Right lobe of liver (tissue), 6 donors: ENCODE measurements at regions not wholly inside any gene's neighbourhood (a gene's known extent, or its start where the extent isn't known, plus 50 kb on each side); places are given as distances from the start of the nearest gene placed in this dataset.

ENCODE experiments used
- ATAC-seq, 4 donors: fragments of 200-7000 bp; cut with Tn5 transposase; one replicate each; pipeline ENCODE4 v1.9.1; 2020; ENCODE audit warnings: mild to moderate bottlenecking in 4 of 4, moderate library complexity in 4 of 4
- DNase-seq, 3 donors: peaks; one replicate each; pipeline ENCODE4 v3.0.0-alpha.2; 2020
- H3K27ac ChIP-seq, 3 donors: fragments of 200-600 bp; one replicate each; pipeline ENCODE4 v1.8.0; 2022
- H3K27me3 ChIP-seq, 2 donors: fragments of 200-600 bp; one replicate each; pipeline ENCODE4 v1.8.0; 2022
- H3K36me3 ChIP-seq, 4 donors: fragments of 200-600 bp; sonication (generic) in 1 of 4; one replicate each; pipeline versions ENCODE4 v1.5.1 to v1.8.0; 2017 to 2022; ENCODE audit warnings: control low read depth in 1 of 4
- H3K4me1 ChIP-seq, 4 donors: fragments of 200-600 bp; sonication (generic) in 1 of 4; one replicate each; pipeline versions ENCODE4 v1.5.1 to v1.8.0; 2017 to 2022; ENCODE audit warnings: control low read depth in 1 of 4
- H3K4me3 ChIP-seq, 3 donors: fragments of 200-600 bp; one replicate each; pipeline ENCODE4 v1.8.0; 2022
- H3K9me3 ChIP-seq, 4 donors: fragments of 200-600 bp; sonication (generic) in 1 of 4; one replicate each; pipeline versions ENCODE4 v1.5.1 to v1.8.0; 2017 to 2022; ENCODE audit warnings: control low read depth in 1 of 4
- POLR2A ChIP-seq: fragments of 450-650 bp; IDR thresholded peaks from one replicate; pipeline ENCODE4 v1.6.1; 2017; ENCODE audit warnings: antibody characterized with exemption, mild to moderate bottlenecking
- WGBS: methylation state at CpG from one replicate; pipeline ENCODE4 v1.1.6; 2018; ENCODE audit warnings: low coverage, low lambda C conversion rate; ENCODE audit not compliant: insufficient coverage; ENCODE audit errors: missing lambda C conversion rate; 5-methylcytosine and 5-hydroxymethylcytosine counted together
- intact Hi-C, 2 donors: fragments of 100-400 bp; cut with DNase I; formaldehyde crosslinking; loops; one replicate each; pipeline versions ENCODE4 v1.11.2 to v1.14.1; 2022
- TF ChIP-seq, protein P1 (sequence below), 4 donors: fragments of 200-600 bp in 3 of 4; fragments of 450-650 bp in 1 of 4; IDR thresholded peaks; one replicate each; pipeline versions ENCODE4 v1.5.1 to v1.8.0; 2016 to 2022; ENCODE audit warnings: antibody characterized with exemption in 4 of 4, mild to moderate bottlenecking in 2 of 4
- donor health status: DM: no; HTN: yes; CAD: no.
- donor health status: DM: no; HTN: no; CAD: no.
- donor health status: DM: no; HTN: no; CAD: no.
- donor health status: DM: no; HTN: yes; CAD: no.
- donor health status: DM: no; HTN: yes; CAD: no.

DNA sequence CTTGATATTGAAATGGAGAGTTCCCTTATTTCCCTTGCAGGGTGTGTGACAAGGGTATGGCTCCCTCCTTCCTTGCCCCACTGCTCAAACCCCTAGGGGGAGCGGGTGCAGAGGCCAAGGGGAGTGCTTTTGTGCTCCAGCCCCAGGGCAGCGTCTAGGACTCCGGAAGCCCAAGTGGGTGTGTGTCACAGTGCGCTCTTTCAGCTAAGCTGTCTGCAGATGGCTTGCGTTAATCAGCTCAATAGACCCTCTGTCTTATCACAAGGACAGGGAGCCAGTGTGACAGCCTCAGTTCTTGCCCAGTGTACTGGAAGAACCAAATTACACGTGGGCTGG, 523.6 kb upstream of the LMCD1 start:
- TF ChIP-seq POLR2A: no peak
- TF ChIP-seq, protein P1, sequence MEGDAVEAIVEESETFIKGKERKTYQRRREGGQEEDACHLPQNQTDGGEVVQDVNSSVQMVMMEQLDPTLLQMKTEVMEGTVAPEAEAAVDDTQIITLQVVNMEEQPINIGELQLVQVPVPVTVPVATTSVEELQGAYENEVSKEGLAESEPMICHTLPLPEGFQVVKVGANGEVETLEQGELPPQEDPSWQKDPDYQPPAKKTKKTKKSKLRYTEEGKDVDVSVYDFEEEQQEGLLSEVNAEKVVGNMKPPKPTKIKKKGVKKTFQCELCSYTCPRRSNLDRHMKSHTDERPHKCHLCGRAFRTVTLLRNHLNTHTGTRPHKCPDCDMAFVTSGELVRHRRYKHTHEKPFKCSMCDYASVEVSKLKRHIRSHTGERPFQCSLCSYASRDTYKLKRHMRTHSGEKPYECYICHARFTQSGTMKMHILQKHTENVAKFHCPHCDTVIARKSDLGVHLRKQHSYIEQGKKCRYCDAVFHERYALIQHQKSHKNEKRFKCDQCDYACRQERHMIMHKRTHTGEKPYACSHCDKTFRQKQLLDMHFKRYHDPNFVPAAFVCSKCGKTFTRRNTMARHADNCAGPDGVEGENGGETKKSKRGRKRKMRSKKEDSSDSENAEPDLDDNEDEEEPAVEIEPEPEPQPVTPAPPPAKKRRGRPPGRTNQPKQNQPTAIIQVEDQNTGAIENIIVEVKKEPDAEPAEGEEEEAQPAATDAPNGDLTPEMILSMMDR (IDR thresholded peaks at IDR 0.05): no peak
- no peaks in the 10 kb centered on the region for H3K4me1 ChIP-seq
- no peaks in the 10 kb centered on the region for H3K36me3 ChIP-seq
- H3K9me3 ChIP-seq: no peaks in the 10 kb centered on the region
- intact Hi-C loops: no loop called here
- H3K27ac ChIP-seq: no peak overlapping the region
- ATAC-seq (peak in 1 of 4 donors; percentile 21), DNase-seq (no peak)
- 82% methylated on average over 4 of the region's 6 CpGs for WGBS
- no peak overlapping the region for H3K4me3 ChIP-seq
- H3K27me3 ChIP-seq: no peaks in the 10 kb centered on the region

DNA sequence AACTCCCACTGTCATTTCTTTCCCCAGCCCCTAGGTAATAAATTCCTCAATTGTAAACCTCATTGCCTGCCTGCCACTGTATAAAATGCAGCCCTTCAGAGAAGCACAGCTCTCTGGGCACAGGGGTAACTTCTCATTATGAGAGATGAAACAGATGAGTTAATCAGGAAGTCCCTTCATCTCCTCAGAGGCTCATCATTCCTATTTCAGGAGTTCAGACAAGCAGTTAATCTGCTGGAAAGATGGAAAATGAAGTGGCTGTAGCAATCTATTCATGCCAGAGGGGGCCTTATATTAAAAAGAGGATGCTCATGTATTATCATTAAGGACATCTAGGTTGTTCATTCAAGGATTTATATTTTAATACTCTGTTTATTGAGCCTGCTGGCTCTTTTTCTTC, 519.5 kb upstream of the LMCD1 start:
- no peaks in the 10 kb centered on the region for H3K36me3 ChIP-seq
- ATAC-seq: no peak
- no peaks in the 10 kb centered on the region for H3K9me3 ChIP-seq
- no peaks in the 10 kb centered on the region for H3K27me3 ChIP-seq
- no peak overlapping the region for H3K4me3 ChIP-seq
- no peak overlapping the region for H3K27ac ChIP-seq
- DNase-seq: no peak
- H3K4me1 ChIP-seq: no peaks in the 10 kb centered on the region
- TF ChIP-seq, protein P1 (IDR thresholded peaks at IDR 0.05): no peak
- no peak for TF ChIP-seq POLR2A
- intact Hi-C loops: no loop called here

DNA sequence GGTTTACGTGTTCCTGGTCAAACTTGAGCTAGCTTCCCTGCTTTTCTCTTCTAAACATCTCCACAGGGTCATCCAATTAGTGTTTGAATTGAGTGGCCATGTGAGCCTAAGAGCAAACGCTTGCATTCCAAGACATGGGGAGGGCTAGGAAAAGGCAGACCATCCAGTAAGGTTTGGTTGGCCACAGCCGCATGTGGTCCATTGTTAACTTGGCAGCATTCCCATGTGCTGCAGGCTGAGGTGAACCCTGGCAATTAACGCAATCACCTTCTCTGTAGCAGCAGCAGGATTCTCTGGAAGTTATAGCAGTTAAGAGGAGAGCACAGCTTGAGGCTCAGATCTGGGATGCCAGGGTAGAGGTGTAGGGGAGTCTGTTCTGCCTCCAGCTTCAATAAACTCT, 502.2 kb upstream of the LMCD1 start:
- 49% methylated on average over 3 of the region's 4 CpGs for WGBS
- TF ChIP-seq POLR2A: no peak
- TF ChIP-seq, protein P1 (IDR thresholded peaks at IDR 0.05): no peak
- intact Hi-C loops: no loop called here
- ATAC-seq (no peak), DNase-seq (no peak)
- no peaks in the 10 kb centered on the region for H3K36me3 ChIP-seq
- H3K27ac ChIP-seq: no peak overlapping the region
- H3K4me3 ChIP-seq: no peak overlapping the region
- no peaks in the 10 kb centered on the region for H3K9me3 ChIP-seq
- no peaks in the 10 kb centered on the region for H3K27me3 ChIP-seq
- no peaks in the 10 kb centered on the region for H3K4me1 ChIP-seq

DNA sequence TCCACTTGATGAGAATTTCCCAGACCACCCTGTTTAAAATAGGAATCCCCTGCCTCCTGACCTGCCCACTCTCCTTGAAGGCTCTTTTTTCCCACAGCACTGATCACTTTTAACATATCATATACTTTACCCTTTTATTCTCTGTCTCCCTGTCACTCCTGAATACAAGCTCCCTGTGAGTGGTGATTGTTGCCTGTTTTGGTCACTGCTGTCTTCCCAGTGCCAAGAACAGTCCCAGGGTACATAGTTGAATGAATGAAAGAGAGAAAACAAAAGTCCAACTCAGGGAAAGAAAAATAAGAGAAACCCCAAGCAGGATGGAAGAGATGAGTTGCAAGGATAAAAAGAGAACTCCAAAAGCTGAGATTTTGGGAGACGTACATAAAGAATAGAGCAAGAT, 500.3 kb upstream of the LMCD1 start:
- no peaks in the 10 kb centered on the region for H3K9me3 ChIP-seq
- intact Hi-C loops: no loop called here
- no peaks in the 10 kb centered on the region for H3K36me3 ChIP-seq
- WGBS: 74% methylated on average over 1 of the region's 1 CpG
- DNase-seq (no peak), ATAC-seq (no peak)
- no peak overlapping the region for H3K4me3 ChIP-seq
- H3K4me1 ChIP-seq: no peaks in the 10 kb centered on the region
- H3K27ac ChIP-seq: no peak overlapping the region
- TF ChIP-seq POLR2A: no peak
- TF ChIP-seq, protein P1 (IDR thresholded peaks at IDR 0.05): no peak
- no peaks in the 10 kb centered on the region for H3K27me3 ChIP-seq

DNA sequence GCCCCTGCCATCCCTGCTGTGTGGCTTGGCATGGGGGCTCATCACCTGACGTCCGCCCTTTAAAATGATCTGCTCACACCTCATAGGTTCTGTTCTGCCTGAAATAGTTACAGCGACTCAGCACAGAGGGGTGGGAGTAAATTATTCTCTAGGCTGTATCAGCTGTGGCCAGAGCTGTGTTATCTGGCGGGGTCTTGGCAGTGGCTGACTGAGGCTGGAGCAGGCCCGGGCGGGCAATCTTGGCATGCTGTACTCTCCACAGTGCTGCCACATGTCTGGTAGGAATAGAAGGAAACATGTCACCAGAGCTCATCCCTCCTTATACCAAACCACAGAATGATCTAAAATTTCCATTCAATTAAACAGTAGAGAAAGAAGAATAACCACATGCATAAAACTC, 499.9 kb upstream of the LMCD1 start:
- Histone ChIP-seq H3K27ac (no peak overlapping the region), H3K27me3 (no peaks in the 10 kb centered on the region), H3K4me1 (no peaks in the 10 kb centered on the region), H3K36me3 (no peaks in the 10 kb centered on the region), H3K4me3 (no peak overlapping the region), H3K9me3 (no peaks in the 10 kb centered on the region)
- TF ChIP-seq, protein P1 (IDR thresholded peaks at IDR 0.05): no peak
- no peak for TF ChIP-seq POLR2A
- intact Hi-C loops: no loop called here
- no peak for ATAC-seq
- WGBS: 58% methylated on average over 6 of the region's 6 CpGs
- no peak for DNase-seq
